GM19035 (cell line): ENCODE measurements at regions not wholly inside any gene's neighbourhood (a gene's known extent, or its start where the extent isn't known, plus 50 kb on each side); places are given as distances from the start of the nearest gene placed in this dataset.

Experiments used
- ATAC-seq: cut with Tn5 transposase; IDR thresholded peaks from one replicate; pipeline ENCODE4 v1.9.1; 2021; ENCODE audit not compliant: unreplicated experiment

GRCh38 chr2:58299123-58299522, 58.0 kb upstream of the FANCL start:
- ATAC-seq = no peak

- no peak for ATAC-seq
These were observed 51.9 kb upstream of the FANCL start for GRCh38 chr2:58293056-58293455.

- no peak for ATAC-seq
These were observed 50.8 kb upstream of the FANCL start for GRCh38 chr2:58291726-58292438.
